ENCODE measurements at regions not wholly inside any gene's neighbourhood (a gene's known extent, or its start where the extent isn't known, plus 50 kb on each side); places are given as distances from the start of the nearest gene placed in this dataset.

GRCh38 chr13:93173654-93174053 lies 53.0 kb upstream of the GPC6 start:
- Mint-ChIP-seq H3K4me1 (no peaks in the 10 kb centered on the region), H3K36me3 (ENCODE audit: low read depth) (no peaks in the 10 kb centered on the region), H3K27ac (no peak overlapping the region), H3K27me3 (no peaks in the 10 kb centered on the region), H3K4me3 (no peak overlapping the region)
- no peaks in the 10 kb centered on the region for H3K9me3 ChIP-seq (ENCODE audit: control insufficient read depth, low read length, poor library complexity, severe bottlenecking)
- ATAC-seq (no peak), DNase-seq (no peak)

GRCh38 chr13:93174260-93174659 lies 52.3 kb upstream of the GPC6 start:
- no peaks in the 10 kb centered on the region for H3K27me3 Mint-ChIP-seq
- DNase-seq, result no peak
- no peak overlapping the region for H3K27ac Mint-ChIP-seq
- H3K36me3 Mint-ChIP-seq (ENCODE audit: low read depth), result no peaks in the 10 kb centered on the region
- no peak for ATAC-seq
- H3K4me1 Mint-ChIP-seq, result no peaks in the 10 kb centered on the region
- H3K9me3 ChIP-seq (ENCODE audit: control insufficient read depth, low read length, poor library complexity, severe bottlenecking), result no peaks in the 10 kb centered on the region
- no peak overlapping the region for H3K4me3 Mint-ChIP-seq
